ENCODE measurements at regions not wholly inside any gene's neighbourhood (a gene's known extent, or its start where the extent isn't known, plus 50 kb on each side); places are given as distances from the start of the nearest gene placed in this dataset.

DNA sequence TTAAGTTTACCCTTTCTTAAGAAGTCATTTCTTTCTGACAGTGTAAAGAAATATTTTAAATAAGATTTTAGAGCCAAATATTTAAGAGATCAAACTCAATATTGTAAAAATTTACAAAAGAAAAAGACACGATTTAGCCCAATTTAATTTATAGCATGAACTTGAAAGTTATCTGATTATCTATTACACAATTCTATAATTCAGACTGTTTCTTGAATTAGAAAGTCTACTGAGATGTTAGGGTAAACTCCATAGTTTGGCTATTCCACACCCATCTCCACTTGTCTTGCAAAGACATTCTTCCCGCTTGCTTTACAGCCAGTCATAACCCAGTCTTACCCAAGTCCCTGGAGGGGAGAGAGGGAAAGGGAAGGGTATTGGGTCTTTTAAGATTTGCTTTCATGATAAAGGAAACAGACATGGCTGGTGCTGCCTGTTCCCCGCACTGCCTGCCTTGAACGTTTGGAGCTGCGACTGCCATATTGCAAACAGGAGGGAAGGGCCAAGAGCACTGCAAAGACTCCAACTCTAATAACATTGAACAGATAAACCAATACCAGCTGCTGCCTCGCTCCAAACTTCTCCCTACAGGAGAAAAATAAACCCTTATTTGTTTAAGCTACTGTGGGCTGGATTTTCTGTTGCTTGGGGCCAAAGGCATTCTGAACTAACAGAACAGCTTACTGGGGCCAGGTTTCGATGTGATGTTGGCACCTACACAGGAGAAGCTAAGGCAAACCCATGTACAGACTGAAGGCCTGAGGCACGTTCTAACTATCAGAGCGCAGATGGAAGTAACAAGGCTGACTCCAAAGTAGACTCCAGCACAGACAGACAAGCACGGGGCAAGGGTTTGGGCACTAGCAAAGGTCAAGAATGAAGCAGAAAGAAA, 552.3 kb upstream of the JARID2 start:
- no peak for DNase-seq (ENCODE audit: low read depth)

DNA sequence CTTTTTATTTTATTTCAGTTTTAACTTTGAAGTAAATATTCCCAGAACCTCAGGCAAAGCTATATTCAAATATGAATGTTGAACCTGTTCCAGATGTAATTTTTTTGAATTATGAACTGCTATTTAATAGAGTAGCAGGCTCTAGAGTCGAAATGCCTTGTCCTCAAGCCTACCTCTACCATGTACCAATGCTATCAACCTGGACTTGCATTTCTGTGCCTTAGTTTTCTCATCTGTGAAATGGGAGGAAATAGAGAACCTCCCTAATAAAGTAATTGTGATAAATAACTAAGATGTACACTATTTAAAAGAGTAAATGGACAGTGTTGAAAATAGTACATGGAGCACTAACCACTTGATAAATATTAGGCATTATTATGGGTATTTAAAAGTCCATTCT, 551.6 kb upstream of the JARID2 start:
- no peak for DNase-seq (ENCODE audit: low read depth)

DNA sequence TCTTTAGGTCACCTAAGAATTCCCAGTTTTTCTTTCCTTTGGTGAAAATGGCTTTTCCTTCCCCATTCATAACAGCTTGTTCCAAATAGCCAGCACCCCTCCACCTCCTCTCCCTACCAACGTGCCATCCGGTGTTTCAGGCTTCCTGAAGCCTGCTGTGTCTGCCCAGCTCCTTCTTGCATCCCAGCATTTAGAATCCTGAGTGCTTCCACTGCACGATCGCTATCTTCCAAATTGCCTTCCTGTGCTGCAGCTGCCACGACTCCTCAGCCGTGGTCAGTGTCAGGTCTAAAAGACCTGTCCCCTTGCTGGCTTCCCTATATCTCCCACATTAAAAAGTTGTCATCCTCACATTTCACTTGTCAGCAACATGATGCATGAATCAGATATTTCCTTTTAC, 550.3 kb upstream of the JARID2 start:
- DNase-seq (ENCODE audit: low read depth) = no peak

DNA sequence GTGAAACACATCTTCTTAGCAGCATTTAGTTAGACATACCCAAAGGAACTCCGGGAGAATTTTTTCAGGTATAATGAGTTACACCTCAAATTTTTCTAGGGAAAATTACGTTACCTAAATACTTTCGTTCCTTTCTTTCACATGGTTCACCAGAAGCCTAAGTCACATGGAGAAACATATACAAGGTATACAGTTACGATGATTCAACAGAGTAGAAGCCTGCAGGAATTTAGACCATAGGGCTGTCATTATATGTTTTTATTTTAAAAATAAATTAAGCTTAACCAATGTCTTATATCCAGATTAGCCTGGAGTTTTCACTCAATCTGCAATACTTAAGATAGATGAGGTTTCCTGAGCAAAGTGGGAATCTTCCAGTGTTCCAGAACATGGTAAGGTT, 549.5 kb upstream of the JARID2 start:
- no peak for DNase-seq (ENCODE audit: low read depth)

DNA sequence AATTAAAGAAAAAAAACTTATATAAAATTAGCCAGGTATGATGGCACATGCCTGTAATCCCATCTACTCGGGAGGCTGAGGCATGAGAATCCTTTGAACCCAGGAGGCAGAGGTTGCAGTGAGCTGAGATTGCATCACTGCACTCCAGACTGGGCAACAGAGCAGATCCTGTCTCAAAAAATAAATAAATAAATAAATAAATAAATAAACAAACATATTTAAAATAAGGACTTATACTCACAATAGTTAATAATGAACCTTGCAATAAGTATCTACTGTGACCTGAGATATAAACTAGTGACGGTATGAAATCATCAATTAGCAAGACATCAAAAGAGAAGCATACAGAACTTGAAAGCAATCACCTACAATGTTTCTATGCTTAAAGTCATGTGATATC, 548.4 kb upstream of the JARID2 start:
- DNase-seq (ENCODE audit: low read depth) = no peak

DNA sequence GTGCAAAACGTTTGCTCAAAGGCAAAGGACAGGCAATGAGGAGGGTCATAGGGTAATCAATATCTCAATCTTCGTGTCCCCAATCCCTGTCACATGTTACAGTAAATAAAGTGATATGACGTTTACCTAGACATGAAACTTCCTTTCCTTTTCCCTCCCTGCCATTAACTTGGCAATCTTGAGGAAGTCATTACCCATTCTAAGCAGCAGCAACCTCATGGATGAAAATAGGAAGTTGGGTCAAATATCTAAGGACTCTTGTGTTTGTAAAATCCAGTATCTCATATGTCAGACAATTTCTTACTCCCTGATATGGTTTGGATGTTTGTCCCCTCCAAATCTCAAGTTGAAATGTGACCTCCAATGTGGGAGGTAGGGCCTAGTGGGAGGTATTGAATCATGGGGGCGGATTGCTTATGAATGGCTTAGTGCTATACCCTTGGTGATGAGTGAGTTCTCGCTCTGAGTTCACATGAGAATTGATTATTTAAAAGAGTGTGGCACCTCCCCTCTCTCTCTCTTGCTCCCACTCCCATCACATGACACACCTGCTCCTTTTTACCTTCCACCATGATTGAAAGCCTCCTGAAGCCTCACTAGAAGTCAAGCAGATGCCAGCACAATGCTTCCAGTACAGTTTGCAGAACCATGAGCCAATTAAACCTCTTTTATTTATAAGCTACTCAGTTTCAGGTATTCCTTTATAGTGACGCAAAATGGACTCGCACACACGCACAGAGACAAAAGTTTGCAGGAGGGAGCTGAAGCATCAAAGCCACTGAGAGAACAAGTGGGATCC, 545.9 kb upstream of the JARID2 start:
- no peak for DNase-seq (ENCODE audit: low read depth)

DNA sequence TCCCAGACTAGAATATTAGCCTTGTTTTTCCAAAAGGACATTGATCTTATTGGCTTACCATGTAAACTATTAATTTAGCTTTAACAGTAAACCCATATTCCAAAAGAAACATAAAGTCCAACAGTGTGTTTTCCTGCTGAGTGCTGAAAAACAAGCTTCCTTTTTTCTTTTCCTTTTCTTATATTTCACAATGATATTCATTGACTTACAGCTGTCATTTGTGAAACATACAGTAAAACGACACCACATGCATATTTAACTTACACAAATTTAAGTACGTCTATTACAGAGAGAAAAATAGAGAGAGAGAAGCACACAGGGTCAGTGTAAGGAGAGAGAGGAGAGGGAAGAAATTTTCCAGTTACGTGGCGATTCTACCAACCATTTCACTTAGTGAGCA, 543.9 kb upstream of the JARID2 start:
- DNase-seq (ENCODE audit: low read depth) = no peak

DNA sequence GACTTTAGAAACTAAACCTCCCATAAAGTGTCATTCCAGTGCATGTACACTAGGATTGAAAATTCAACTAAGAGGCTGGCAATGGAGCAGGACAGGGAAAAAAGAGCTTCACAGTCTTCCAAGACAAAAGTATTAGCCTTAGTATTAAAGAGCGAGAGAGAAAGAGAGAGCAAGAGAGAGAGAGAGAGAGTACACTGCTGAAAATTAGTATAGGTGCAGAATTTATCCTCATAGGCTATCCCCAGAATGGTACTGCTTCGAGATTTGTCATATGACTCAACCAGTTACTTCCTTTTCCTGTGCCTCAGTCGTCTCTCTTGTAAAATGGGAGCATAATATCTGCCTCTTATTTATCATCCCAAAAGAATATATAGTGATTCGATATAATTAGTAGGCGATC, 543.2 kb upstream of the JARID2 start:
- no peak for DNase-seq (ENCODE audit: low read depth)

DNA sequence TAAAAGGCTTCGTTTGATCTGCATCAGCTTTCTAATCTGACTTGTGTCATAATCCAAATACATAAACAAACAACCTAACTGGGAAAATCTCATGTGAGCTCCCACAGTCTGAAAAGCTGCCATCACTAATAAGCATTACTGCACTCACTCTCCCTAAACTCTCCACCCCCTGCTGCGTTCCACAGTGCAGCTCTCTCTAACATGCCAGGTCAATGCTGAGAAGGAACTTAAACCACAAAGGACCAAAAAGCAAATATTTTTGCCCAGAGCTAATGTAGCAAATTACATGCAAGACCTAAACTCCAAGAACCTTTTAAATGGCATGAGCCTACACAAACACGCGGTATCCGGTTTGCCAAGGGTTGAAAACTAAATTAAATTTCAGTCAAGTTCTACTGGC, 542.3 kb upstream of the JARID2 start:
- DNase-seq (ENCODE audit: low read depth) = peak; percentile 77

DNA sequence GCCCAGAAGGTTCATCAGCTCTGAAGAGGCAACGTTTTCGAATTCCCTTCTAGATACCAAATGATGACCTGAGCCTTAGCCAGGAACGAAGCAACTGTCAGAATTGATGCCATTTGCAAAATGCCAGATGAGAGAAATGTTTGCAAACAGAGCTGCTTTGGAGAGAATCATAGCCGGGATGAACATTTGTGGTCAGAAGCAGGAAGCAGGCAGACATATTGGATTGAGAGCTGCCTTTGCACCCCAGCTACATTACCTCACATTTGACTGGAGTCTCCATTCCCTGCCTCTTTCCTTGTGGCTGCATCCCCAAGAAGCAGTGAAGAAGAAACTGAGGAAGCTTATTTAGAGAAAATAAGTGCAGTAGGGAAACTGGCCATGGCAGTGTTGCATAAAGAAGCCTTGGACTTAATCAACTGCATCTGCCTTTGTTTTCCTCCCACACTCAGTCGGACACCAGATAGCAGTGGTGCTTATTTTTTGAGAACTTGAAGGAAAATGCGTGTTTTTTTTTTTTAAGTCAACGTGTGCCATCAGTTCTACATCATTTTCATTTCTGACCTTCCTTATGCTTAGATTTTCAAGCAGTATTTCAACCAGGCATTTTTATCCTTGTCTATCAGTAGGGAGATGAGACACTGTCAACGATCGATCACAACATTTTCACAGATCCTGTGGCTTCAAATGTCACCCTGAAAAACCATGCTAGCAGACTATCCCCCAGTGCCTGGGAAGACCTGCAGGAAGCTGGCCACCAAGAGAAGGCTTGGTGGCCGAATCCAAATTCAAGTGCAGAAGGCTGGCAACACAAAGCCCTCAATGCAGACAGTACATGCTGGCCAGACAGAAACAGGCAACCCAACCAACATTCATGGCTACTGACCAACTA, 541.2 kb upstream of the JARID2 start:
- DNase-seq (ENCODE audit: low read depth) = no peak

DNA sequence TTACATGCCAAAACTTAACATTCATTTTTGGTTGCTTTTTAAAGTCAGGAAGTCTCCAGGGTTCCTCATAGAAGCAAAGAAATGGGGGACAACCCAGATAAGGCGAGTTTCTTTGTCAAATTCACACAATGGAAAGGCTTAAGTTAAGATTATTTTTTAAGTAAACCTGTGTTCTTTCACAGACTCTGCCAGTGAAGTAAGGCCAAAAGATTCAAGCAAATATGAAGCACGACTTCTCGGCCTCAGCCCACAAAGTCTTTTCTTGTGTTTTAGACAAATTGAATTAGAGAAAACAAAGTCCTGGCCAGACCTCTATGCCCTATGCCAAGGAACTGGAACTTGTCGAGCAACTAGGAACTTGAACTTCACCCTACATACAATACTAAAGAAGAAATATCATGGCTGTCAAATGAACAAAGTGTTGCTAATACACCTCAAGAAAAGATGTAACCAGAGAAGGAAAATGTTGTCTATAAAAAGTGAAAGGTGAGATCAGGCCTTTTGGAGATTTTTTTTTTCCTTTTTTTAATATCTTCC, 540.0 kb upstream of the JARID2 start:
- no peak for DNase-seq (ENCODE audit: low read depth)

DNA sequence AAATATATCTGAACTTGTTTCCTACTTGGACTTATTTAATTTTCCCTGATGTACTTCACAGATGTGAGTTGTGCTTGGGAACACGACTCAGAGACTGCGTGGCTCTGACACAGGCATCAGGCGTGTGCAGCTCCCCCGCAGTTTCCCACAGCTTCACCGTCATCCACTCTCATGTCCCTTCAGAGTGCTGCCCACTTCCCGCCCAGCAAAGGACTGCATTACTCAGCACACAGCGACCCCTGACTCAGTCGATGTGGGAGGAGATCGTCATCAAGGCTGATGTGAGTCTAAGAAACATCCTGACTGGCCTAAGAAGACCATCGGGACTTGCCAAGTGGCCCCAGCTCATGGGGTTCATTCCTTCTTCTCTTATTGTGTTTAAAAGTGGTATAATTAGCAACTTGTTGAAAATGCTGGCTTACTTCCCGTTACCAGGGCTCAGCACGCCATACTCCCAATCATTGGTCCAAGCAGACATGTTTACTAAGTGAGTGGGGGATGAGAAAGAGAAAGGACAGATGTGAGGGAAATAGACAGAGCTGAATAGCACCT, 539.4 kb upstream of the JARID2 start:
- peak; percentile 99 for DNase-seq (ENCODE audit: low read depth)

DNA sequence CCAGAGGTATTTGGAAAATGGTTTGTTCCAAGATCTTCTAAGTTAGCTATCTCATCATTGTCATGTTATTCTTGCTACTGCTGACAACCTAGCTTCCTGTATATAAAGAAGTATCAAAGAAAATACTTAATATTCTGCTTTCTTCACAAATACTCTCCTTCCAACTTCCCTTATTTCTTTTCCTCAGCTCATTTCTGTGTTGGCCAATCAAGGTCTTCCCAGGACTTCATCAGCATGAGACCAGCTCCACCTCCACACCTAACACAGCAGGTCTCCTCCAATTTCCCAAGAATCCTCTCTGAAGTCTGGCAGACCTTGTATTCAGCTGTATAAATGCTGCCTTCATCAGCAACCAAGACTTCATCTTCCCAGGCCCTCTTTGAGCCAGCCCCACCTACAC, 538.6 kb upstream of the JARID2 start:
- DNase-seq (ENCODE audit: low read depth) = no peak

DNA sequence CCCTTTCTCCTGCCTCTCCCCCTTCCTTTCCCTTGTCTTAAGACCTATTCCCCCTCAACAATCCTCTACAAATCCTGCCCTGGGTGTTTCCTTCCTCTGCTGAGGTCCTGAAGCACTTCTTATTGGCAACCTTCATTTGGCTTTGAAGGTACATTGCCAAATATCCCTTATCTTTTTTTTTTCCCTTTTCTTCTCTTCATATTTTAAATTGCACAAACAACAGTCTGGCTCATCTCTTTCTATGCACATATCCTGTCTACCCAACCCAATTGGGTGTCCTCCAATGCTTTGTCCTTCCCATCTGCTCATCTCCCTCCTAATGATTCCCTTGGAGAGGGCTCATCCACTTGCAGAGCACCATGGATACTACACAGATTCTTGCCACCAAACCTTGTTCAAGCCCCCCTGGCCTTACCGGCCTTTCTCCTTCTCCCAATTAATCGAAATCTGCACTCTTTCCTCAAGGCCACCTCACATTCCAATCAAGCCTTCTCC, 537.9 kb upstream of the JARID2 start:
- DNase-seq (ENCODE audit: low read depth) = no peak

DNA sequence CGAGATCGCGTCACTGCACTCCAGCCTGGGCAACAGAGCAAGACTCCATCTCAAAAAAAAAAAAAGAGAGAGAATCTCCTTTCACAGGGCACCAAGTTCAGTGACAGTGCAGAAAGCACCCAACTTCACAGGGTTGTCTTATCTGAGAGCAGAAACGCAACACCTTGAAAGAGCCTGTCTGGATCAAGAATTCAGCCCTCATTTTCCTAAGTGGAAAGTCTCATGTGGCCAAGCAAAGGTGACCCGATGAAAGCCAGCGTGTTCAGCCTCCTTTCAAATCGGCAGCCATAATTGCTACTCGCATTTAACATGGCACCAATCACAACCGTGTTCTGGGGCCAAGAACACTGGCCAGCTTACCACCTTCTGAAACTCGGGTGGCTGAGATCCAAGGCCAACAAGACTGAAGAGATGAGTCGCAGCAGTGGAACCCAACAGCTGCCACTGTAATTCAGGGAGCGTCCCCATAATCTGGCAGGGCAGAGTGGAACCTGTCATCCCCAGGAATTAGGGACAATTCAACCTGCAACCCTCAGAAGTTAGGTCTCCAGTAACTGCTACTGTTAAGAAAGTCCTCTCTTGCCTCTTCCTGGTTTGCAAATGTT, 536.7 kb upstream of the JARID2 start:
- DNase-seq (ENCODE audit: low read depth) = peak; percentile 65

DNA sequence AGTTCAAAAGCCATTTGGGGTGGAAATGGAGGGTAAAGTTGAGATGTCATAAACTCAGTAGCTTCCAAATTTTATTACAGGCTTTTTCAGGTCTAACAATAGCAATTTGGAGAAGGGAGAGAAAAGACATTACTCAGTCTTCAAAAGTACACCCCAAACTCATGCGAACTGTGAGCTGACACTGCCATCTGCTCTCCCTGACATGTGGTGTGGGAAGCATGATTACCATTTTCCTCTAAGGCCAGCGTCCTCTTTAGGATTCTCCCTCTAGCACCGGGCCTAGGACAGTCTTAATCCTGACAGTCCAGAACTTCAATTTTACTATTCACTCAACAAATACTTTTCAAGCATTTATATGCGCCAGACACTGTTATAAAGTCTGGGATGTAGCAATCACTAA, 536.0 kb upstream of the JARID2 start:
- DNase-seq (ENCODE audit: low read depth) = no peak

DNA sequence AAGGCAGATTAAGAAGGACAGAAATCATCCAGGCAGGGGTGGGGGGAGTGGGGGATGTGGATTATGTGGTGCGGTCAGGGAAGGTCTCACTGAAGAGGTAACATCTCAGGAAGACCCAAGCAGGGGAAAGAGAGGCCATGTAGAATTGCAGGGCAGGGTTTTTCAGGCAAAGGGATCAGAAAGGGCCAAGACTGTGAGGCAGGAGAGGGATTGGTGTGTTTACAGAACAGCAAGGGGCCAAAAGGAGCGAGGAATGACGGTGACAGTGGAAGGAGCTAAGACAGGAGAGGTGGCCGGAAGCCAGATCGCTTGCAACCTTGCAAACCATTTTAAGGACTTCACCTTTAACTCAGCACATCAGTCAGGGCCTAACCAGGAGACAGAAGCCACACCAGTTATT, 535.4 kb upstream of the JARID2 start:
- DNase-seq (ENCODE audit: low read depth) = no peak

DNA sequence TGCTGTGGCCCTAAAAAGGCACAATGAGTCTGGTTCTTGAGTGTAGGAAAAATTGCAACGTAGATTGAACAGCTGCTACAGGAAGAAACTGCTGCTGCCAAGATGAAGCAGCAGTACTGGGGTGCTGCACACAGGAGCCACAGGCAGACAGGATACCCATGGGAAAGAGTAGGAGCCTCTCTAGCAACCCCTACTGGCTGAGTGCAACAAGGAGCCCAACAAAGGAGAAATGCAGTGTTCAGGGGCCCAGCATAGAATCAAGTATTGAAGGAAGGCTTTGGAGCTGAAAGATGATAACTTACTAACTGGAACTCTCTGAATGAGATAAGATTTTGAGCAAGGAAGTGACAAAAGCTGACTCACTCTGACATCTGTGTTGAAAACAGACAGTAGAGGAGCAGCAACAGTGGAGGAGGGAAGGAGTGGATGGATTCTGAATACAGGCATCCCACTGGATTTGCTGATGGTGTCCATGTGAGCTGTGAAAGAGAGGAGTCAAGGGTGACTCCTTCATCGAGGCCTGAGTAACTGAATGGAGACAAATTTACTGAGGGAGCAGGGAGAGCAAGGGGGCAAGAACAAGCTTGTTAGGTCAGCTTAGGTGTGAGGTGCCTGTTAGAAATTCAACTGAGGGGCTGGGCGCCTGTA, 534.7 kb upstream of the JARID2 start:
- peak; percentile 88 for DNase-seq (ENCODE audit: low read depth)

DNA sequence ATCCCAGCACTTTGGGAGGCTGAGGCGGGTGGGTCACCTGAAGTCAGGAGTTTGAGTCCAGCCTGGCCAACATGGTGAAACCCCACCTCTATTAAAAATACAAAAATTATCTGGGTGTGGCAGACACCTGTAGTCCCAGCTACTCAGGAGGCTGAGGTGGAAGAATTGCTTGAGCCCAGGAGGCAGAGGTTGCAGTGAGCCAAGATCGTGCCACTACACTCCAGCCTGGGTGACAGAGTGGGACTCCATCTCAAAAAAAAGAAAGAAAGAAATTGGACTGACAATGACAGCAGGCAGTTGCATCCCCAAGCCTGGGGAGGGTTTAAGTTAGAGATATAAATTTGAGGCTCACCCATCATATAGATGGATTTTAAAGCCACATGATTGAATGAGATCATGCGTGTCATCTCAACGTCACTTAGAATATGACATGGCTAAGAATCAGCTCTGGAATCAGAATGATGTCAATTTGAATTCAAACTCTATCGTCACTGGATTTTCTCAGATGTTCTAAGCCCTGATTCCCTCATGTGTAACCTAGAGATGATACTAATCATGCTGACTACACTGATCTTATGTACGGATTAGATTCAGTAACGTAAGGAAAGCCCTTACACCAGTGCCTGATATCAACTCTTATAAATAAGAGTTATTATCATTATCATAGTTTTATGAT, 534.0 kb upstream of the JARID2 start:
- DNase-seq (ENCODE audit: low read depth) = no peak

Measured in Daoy (cell line).